Body of pancreas (tissue), 4 donors: ENCODE measurements at regions not wholly inside any gene's neighbourhood (a gene's known extent, or its start where the extent isn't known, plus 50 kb on each side); places are given as distances from the start of the nearest gene placed in this dataset.

Experiments used
- POLR2A ChIP-seq, 3 donors: fragments of 450-650 bp; IDR thresholded peaks; one replicate each; pipeline ENCODE4 v1.6.1; 2016; ENCODE audit warnings: antibody characterized with exemption in 3 of 3, mild to moderate bottlenecking in 2 of 3
- TF ChIP-seq, protein P1 (sequence below), 7 experiments: fragments of 450-650 bp in 4 of 7; fragments of 200-600 bp in 3 of 7; sonication (generic) in 3 of 7; IDR thresholded peaks; one replicate each; pipeline ENCODE4 v1.5.1; 2016 to 2019; ENCODE audit warnings: antibody characterized with exemption in 7 of 7

DNA sequence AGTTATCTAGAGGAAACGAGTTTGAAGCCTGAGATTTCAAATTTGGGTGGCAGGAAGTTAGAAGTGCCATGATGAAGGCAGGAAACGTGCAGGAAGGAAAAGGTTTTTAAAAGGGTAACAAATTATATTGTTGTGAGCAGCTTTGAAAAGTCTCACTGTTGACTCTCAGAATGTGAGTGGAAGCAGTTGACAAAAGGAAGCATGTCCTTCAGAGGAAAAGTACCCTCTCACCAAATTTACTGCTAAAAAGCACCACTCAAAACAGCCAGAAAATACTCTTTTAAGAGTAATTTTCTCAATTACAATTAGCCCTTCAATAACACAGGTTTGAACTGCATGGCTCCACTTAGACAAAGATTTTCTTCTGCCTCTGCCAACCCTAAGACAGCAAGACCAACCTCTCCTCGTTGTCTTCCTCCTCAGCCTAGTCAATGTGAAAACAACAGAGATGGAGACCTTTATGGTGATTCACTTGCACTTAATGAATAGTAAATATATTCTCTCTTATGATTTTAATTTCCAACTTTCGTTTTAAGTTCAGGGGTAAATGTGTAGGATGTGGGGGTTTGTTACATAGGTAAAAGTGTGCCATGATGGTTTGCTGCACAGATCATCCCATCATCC, 117.1 kb upstream of the LIPC start:
- TF ChIP-seq, protein P1, sequence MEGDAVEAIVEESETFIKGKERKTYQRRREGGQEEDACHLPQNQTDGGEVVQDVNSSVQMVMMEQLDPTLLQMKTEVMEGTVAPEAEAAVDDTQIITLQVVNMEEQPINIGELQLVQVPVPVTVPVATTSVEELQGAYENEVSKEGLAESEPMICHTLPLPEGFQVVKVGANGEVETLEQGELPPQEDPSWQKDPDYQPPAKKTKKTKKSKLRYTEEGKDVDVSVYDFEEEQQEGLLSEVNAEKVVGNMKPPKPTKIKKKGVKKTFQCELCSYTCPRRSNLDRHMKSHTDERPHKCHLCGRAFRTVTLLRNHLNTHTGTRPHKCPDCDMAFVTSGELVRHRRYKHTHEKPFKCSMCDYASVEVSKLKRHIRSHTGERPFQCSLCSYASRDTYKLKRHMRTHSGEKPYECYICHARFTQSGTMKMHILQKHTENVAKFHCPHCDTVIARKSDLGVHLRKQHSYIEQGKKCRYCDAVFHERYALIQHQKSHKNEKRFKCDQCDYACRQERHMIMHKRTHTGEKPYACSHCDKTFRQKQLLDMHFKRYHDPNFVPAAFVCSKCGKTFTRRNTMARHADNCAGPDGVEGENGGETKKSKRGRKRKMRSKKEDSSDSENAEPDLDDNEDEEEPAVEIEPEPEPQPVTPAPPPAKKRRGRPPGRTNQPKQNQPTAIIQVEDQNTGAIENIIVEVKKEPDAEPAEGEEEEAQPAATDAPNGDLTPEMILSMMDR (IDR thresholded peaks at IDR 0.05) = no peak
- no peak for TF ChIP-seq POLR2A (IDR thresholded peaks at IDR 0.05)
